Activated CD8-positive, alpha-beta memory T cell treated with anti-CD3 and anti-CD28 coated beads for 1 hour (primary cell): ENCODE measurements at regions not wholly inside any gene's neighbourhood (a gene's known extent, or its start where the extent isn't known, plus 50 kb on each side); places are given as distances from the start of the nearest gene placed in this dataset.

Experiments
- DNase-seq, 2 donors: peaks; one replicate each; pipeline ENCODE4 v3.0.0-alpha.2; 2020; ENCODE audit warnings: low read depth in 1 of 2; ENCODE audit errors: extremely low read depth in 1 of 2

GRCh38 chr7:15870347-15870746 is 183.9 kb upstream of the MEOX2 start:
- no peak for DNase-seq

- DNase-seq = no peak
These were observed 181.0 kb upstream of the MEOX2 start for GRCh38 chr7:15867441-15867840.

- no peak for DNase-seq
These were observed 180.3 kb upstream of the MEOX2 start for GRCh38 chr7:15866753-15867152.

- no peak for DNase-seq
These were observed 178.1 kb upstream of the MEOX2 start for GRCh38 chr7:15864626-15864991.

- no peak for DNase-seq
These were observed 177.6 kb upstream of the MEOX2 start for GRCh38 chr7:15863951-15864625.

GRCh38 chr7:15862781-15863165 is 176.3 kb upstream of the MEOX2 start:
- no peak for DNase-seq

GRCh38 chr7:15862016-15862780 is 175.7 kb upstream of the MEOX2 start:
- DNase-seq = no peak

GRCh38 chr7:15860264-15860949 is 173.9 kb upstream of the MEOX2 start:
- no peak for DNase-seq

- no peak for DNase-seq
These were observed 170.5 kb upstream of the MEOX2 start for GRCh38 chr7:15857026-15857425.

GRCh38 chr7:15856311-15856710 is 169.8 kb upstream of the MEOX2 start:
- no peak for DNase-seq

GRCh38 chr7:15855525-15856109 is 169.1 kb upstream of the MEOX2 start:
- no peak for DNase-seq

- DNase-seq = no peak
These were observed 168.5 kb upstream of the MEOX2 start for GRCh38 chr7:15854841-15855524.

GRCh38 chr7:15853832-15854470 is 167.5 kb upstream of the MEOX2 start:
- no peak for DNase-seq

GRCh38 chr7:15851201-15851600 is 164.7 kb upstream of the MEOX2 start:
- no peak for DNase-seq

- DNase-seq = no peak
These were observed 162.4 kb upstream of the MEOX2 start for GRCh38 chr7:15848901-15849300.

GRCh38 chr7:15848362-15848761 is 161.9 kb upstream of the MEOX2 start:
- DNase-seq = no peak

GRCh38 chr7:15845868-15846267 is 159.4 kb upstream of the MEOX2 start:
- DNase-seq = no peak

GRCh38 chr7:15845461-15845860 is 159.0 kb upstream of the MEOX2 start:
- no peak for DNase-seq

GRCh38 chr7:15839416-15840100 is 153.1 kb upstream of the MEOX2 start:
- no peak for DNase-seq

- no peak for DNase-seq
These were observed 151.8 kb upstream of the MEOX2 start for GRCh38 chr7:15838265-15838664.
